HEK293T (cell line): ENCODE measurements at regions not wholly inside any gene's neighbourhood (a gene's known extent, or its start where the extent isn't known, plus 50 kb on each side); places are given as distances from the start of the nearest gene placed in this dataset.

ENCODE experiments used
- BHLHE40 ChIP-seq: fragments of 450-650 bp; IDR thresholded peaks from 2 replicates; pipeline ENCODE4 v1.6.1; 2016; ENCODE audit warnings: mild to moderate bottlenecking, moderate library complexity, borderline replicate concordance
- CTBP1 ChIP-seq: fragments of 450-650 bp; IDR thresholded peaks from 2 replicates; pipeline ENCODE4 v1.6.1; 2016; ENCODE audit warnings: borderline replicate concordance
- ELF4 ChIP-seq: fragments of 450-650 bp; IDR thresholded peaks from 2 replicates; pipeline ENCODE4 v1.6.1; 2017; ENCODE audit warnings: antibody characterized with exemption
- FOXA1 ChIP-seq: fragments of 450-650 bp; IDR thresholded peaks from 2 replicates; pipeline ENCODE4 v1.6.1; 2016; ENCODE audit warnings: mild to moderate bottlenecking
- FOXK2 ChIP-seq: fragments of 450-650 bp; IDR thresholded peaks from 2 replicates; pipeline ENCODE4 v1.6.1; 2016; ENCODE audit warnings: mild to moderate bottlenecking
- FOXM1 ChIP-seq: fragments of 450-650 bp; IDR thresholded peaks from 2 replicates; pipeline ENCODE4 v1.6.1; 2017; ENCODE audit warnings: mild to moderate bottlenecking, borderline replicate concordance
- LEF1 ChIP-seq: fragments of 450-650 bp; IDR thresholded peaks from 2 replicates; pipeline ENCODE4 v1.6.1; 2017; ENCODE audit warnings: mild to moderate bottlenecking, borderline replicate concordance
- SP1 ChIP-seq: fragments of 450-650 bp; IDR thresholded peaks from 2 replicates; pipeline ENCODE4 v1.6.1; 2017
- SUZ12 ChIP-seq: fragments of 450-650 bp; IDR thresholded peaks from 2 replicates; pipeline ENCODE4 v1.6.1; 2016; ENCODE audit warnings: mild to moderate bottlenecking
- ZNF384 ChIP-seq: fragments of 450-650 bp; IDR thresholded peaks from 2 replicates; pipeline ENCODE4 v1.6.1; 2016
- TF ChIP-seq, protein P1 (sequence below): fragments of 450-650 bp; IDR thresholded peaks from 2 replicates; pipeline ENCODE4 v1.6.1; 2016

DNA sequence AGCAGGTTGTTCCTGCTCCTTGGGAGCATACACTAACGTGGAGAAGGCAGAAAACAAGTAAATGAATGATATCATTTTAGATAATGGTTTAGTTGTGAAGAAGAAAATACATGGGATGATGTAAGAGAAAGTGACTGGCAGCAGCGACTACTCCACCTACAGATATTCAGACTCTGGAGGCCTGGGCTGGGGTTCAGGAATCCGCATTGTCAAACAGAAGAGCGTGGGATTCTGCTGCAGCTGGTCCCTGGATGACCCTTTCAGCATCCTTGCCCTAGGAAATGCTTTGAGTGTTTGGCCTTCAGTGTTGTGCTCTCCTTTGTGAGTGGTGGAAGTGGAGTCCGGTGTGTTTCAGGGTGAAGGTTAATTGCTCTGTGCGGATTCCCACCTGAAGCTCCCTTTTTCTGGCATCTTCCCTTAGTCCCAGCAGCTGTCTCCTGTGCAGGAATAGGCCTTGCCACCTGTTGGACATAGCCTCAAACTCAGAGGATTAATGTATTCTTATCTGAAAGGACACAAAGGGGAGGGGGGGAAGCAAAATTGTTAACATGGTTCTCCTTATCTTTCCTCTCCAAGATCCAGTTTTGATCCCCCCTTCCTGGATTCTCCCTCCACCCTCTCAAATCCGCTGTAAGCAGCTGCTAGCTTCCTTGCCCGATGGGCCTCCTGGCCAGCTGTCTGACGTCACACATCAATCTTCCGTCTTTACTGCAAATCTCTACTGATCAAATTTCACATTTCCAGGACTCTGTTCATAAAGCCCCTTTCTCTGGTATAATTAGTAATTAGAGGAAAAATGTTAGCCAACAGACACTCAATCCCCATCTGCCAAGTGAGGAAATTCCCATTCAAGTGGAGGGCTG is 68.3 kb upstream of the SPAG17 start:
- TF ChIP-seq FOXM1 (no peak), ELF4 (no peak), FOXK2 (no peak), ZNF384 (no peak), LEF1 (no peak), BHLHE40 (no peak), SUZ12 (no peak), SP1 (no peak), FOXA1 (no peak), CTBP1 (no peak)
- TF ChIP-seq, protein P1, sequence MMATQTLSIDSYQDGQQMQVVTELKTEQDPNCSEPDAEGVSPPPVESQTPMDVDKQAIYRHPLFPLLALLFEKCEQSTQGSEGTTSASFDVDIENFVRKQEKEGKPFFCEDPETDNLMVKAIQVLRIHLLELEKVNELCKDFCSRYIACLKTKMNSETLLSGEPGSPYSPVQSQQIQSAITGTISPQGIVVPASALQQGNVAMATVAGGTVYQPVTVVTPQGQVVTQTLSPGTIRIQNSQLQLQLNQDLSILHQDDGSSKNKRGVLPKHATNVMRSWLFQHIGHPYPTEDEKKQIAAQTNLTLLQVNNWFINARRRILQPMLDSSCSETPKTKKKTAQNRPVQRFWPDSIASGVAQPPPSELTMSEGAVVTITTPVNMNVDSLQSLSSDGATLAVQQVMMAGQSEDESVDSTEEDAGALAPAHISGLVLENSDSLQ = no peak
